ENCODE measurements at regions not wholly inside any gene's neighbourhood (a gene's known extent, or its start where the extent isn't known, plus 50 kb on each side); places are given as distances from the start of the nearest gene placed in this dataset.

DNA sequence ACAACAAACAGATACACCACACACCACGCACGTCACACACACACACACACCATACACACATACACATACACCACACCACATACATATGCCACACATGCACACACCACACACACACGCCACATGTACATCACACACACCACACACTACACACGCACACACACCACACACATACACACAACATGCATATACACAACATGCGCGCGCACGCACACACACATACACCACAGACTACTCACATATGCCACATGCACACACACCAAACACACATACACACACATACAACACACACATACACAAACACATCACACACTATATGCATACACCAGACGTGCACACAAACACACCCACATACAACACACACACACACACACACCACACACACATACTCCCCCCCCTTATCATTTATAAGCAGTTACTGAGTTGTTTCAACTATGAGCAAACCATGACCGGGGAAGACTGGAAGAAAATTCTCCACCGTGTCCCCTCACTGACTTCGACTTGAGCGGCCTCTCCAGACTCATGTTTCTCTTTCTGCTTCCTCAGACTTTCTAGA is 126.7 kb upstream of the IQSEC1 start:
- H3K27me3 Mint-ChIP-seq (ENCODE audit: unreplicated experiment), result peaks cover 25% of the 10 kb centered on the region
- no peak for TF ChIP-seq CTCF (IDR thresholded peaks at IDR 0.05)
- H3K27ac Mint-ChIP-seq (ENCODE audit: unreplicated experiment), result no peak overlapping the region
- H3K36me3 Mint-ChIP-seq (ENCODE audit: unreplicated experiment), result no peaks in the 10 kb centered on the region
- H3K9me3 Mint-ChIP-seq (ENCODE audit: unreplicated experiment), result no peaks in the 10 kb centered on the region
- H3K4me1 Mint-ChIP-seq (ENCODE audit: unreplicated experiment), result peaks cover 8% of the 10 kb centered on the region
- no peak overlapping the region for H3K4me3 Mint-ChIP-seq (ENCODE audit: unreplicated experiment)
- no peak for DNase-seq (ENCODE audit: extremely low spot score, unreplicated experiment)

DNA sequence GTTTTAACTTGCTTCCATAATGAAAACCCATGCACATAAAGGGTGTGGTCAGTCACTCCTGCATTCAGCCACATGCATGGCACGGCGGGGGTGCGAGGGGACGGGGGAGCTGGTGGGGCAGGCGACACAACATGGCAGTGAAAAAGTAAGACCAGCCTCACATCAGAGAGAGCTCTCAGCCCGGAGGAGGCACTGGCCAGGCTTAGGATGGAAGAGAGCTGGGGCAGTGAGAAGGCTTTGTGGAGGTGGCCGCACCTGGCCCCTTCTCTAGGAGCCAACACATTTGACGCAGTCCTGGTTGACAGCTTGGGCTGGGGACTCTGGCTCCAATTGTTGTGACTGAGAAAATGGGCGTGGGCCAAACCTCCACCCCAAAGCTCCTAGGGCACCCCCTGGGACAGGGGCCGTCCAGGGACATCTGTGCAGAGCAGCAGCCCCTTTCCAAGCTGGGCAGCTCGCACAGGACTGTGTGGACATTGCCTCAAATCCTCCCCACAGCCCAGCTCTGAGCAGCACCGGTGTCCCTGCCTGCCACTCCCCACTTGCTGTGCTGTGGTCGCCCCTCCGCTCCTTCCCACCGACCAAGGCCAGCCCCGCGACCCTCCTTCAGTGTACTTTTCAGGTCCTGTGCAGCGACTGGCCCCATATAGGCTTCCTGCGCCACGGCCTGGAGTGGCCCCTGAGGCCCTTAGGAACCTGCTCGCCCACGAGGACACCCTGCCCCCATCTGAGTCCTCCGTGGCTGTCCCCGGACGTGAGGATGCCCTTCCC is 126.0 kb upstream of the IQSEC1 start:
- no peak overlapping the region for H3K4me3 Mint-ChIP-seq (ENCODE audit: unreplicated experiment)
- H3K9me3 Mint-ChIP-seq (ENCODE audit: unreplicated experiment), result no peaks in the 10 kb centered on the region
- TF ChIP-seq CTCF (IDR thresholded peaks at IDR 0.05), result no peak
- H3K27me3 Mint-ChIP-seq (ENCODE audit: unreplicated experiment), result peaks cover 26% of the 10 kb centered on the region
- no peak overlapping the region for H3K27ac Mint-ChIP-seq (ENCODE audit: unreplicated experiment)
- H3K36me3 Mint-ChIP-seq (ENCODE audit: unreplicated experiment), result no peaks in the 10 kb centered on the region
- no peak for DNase-seq (ENCODE audit: extremely low spot score, unreplicated experiment)
- H3K4me1 Mint-ChIP-seq (ENCODE audit: unreplicated experiment), result peaks cover 16% of the 10 kb centered on the region

- Mint-ChIP-seq H3K36me3 (ENCODE audit: unreplicated experiment) (no peaks in the 10 kb centered on the region), H3K4me1 (ENCODE audit: unreplicated experiment) (peaks cover 23% of the 10 kb centered on the region), H3K27ac (ENCODE audit: unreplicated experiment) (no peak overlapping the region), H3K27me3 (ENCODE audit: unreplicated experiment) (peaks cover 26% of the 10 kb centered on the region), H3K4me3 (ENCODE audit: unreplicated experiment) (no peak overlapping the region), H3K9me3 (ENCODE audit: unreplicated experiment) (no peaks in the 10 kb centered on the region)
- no peak for TF ChIP-seq CTCF (IDR thresholded peaks at IDR 0.05)
- no peak for DNase-seq (ENCODE audit: extremely low spot score, unreplicated experiment)
Observed at GRCh38 chr3:13198264-13198879, 125.1 kb upstream of the IQSEC1 start.

DNA sequence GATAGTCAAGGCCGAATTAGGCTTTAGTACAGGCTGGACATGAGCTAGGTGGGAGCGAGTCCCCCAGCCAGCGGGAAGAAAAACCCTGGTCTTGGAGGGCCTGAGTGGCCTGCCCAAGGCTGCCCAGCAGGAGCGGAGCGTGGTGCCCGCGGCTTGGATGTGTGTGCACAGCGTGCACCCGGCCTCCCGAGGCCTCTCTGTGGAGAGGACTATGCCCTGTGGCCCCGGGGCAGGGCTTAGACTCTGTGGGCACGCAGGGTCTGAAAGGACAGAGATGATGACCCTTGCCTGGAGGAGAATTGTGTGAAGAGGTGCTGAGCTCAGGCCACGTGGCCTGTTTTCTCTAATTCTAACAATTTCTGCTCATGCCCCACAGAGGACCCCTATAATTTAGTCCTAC is 124.6 kb upstream of the IQSEC1 start:
- DNase-seq (ENCODE audit: extremely low spot score, unreplicated experiment), result no peak
- no peak overlapping the region for H3K4me3 Mint-ChIP-seq (ENCODE audit: unreplicated experiment)
- H3K4me1 Mint-ChIP-seq (ENCODE audit: unreplicated experiment), result peaks cover 28% of the 10 kb centered on the region
- H3K27me3 Mint-ChIP-seq (ENCODE audit: unreplicated experiment), result peaks cover 26% of the 10 kb centered on the region
- no peak overlapping the region for H3K27ac Mint-ChIP-seq (ENCODE audit: unreplicated experiment)
- no peaks in the 10 kb centered on the region for H3K36me3 Mint-ChIP-seq (ENCODE audit: unreplicated experiment)
- no peaks in the 10 kb centered on the region for H3K9me3 Mint-ChIP-seq (ENCODE audit: unreplicated experiment)
- no peak for TF ChIP-seq CTCF (IDR thresholded peaks at IDR 0.05)

DNA sequence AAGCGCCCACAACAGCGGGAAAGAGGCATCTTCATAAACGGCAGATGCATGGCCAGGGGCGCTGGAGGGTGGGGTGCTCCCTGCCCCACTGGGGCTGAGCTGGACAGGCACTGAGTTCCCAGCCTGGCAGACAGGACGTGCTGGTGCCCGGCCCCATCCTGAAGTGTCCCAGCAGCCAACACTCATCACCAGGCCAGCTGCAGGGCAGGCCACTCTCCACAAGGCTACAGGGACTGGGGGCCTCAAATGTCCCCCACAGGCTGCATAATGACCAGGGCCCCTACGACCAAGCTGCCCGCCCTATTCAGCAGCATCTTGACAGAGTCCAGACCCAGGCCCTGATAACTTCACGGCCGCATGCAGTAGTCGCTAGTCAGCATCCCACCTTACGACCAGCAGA is 124.1 kb upstream of the IQSEC1 start:
- no peak for DNase-seq (ENCODE audit: extremely low spot score, unreplicated experiment)
- peaks cover 28% of the 10 kb centered on the region for H3K4me1 Mint-ChIP-seq (ENCODE audit: unreplicated experiment)
- no peak overlapping the region for H3K27ac Mint-ChIP-seq (ENCODE audit: unreplicated experiment)
- no peak for TF ChIP-seq CTCF (IDR thresholded peaks at IDR 0.05)
- H3K36me3 Mint-ChIP-seq (ENCODE audit: unreplicated experiment), result no peaks in the 10 kb centered on the region
- no peaks in the 10 kb centered on the region for H3K9me3 Mint-ChIP-seq (ENCODE audit: unreplicated experiment)
- H3K4me3 Mint-ChIP-seq (ENCODE audit: unreplicated experiment), result no peak overlapping the region
- peaks cover 26% of the 10 kb centered on the region for H3K27me3 Mint-ChIP-seq (ENCODE audit: unreplicated experiment)
